Esophagus muscularis mucosa (tissue), 3 donors: ENCODE measurements at regions not wholly inside any gene's neighbourhood (a gene's known extent, or its start where the extent isn't known, plus 50 kb on each side); places are given as distances from the start of the nearest gene placed in this dataset.

Experiments
- EP300 ChIP-seq: sonication (generic); formaldehyde crosslinking; IDR thresholded peaks from one replicate; pipeline ENCODE4 v1.6.1; 2017; ENCODE audit warnings: antibody characterized with exemption
- TF ChIP-seq, protein P1 (sequence below), 3 experiments: fragments of 200-600 bp in 2 of 3; fragments of 450-650 bp in 1 of 3; sonication (generic) in 2 of 3; IDR thresholded peaks; one replicate each; pipeline ENCODE4 v1.5.1; 2017 to 2019; ENCODE audit warnings: antibody characterized with exemption in 3 of 3, mild to moderate bottlenecking in 2 of 3, moderate library complexity in 1 of 3

DNA sequence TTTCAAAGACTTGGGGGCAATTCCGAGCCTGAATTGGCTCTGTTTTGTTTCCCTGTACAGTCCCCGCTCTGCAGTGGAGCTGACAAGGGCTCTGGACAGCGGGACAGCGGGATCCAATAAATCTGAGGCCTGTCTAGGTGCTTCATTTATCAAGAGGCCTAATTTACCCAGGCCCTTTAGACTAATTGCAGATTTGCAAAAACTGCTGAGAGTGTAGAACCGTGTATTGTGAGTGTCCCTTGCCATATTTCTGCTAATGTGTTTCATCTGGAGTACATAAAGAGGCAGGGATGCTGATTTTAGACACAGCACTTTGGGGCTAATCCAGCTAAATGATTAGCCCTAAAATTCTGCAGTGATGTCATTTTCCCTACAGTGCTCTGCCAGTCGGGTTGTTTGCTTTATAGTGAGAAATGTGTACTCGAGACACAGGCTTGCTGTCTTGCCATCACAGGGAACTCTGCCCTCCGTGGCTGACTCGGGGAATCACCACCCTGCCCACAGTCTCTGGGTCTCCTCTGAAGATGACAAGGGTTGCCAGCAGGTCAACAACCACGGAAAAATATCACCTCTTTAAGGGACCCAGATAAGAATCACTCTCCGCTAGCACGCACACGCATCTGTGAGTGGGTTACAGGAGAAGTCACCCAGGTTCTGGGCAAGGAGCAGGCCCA lies 592.0 kb downstream of the BNC2 start:
- TF ChIP-seq, protein P1, sequence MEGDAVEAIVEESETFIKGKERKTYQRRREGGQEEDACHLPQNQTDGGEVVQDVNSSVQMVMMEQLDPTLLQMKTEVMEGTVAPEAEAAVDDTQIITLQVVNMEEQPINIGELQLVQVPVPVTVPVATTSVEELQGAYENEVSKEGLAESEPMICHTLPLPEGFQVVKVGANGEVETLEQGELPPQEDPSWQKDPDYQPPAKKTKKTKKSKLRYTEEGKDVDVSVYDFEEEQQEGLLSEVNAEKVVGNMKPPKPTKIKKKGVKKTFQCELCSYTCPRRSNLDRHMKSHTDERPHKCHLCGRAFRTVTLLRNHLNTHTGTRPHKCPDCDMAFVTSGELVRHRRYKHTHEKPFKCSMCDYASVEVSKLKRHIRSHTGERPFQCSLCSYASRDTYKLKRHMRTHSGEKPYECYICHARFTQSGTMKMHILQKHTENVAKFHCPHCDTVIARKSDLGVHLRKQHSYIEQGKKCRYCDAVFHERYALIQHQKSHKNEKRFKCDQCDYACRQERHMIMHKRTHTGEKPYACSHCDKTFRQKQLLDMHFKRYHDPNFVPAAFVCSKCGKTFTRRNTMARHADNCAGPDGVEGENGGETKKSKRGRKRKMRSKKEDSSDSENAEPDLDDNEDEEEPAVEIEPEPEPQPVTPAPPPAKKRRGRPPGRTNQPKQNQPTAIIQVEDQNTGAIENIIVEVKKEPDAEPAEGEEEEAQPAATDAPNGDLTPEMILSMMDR (IDR thresholded peaks at IDR 0.05): no peak
- TF ChIP-seq EP300: no peak
